HCT116 (cell line): ENCODE measurements at regions not wholly inside any gene's neighbourhood (a gene's known extent, or its start where the extent isn't known, plus 50 kb on each side); places are given as distances from the start of the nearest gene placed in this dataset.

Experiments
- EZH2 ChIP-seq: fragments of 200-600 bp; sonication (generic); IDR thresholded peaks from 2 replicates; pipeline ENCODE4 v1.6.1; 2017; ENCODE audit warnings: antibody characterized with exemption, mixed run types
- FOSL1 ChIP-seq: IDR thresholded peaks from 2 replicates; pipeline ENCODE4 v1.6.1; 2012; ENCODE audit warnings: low read depth
- JUND ChIP-seq: IDR thresholded peaks from 2 replicates; pipeline ENCODE4 v1.6.1; 2012
- POLR2A ChIP-seq: IDR thresholded peaks from 2 replicates; pipeline ENCODE4 v1.7.0; 2011; ENCODE audit warnings: borderline replicate concordance; ENCODE audit not compliant: insufficient read depth, insufficient read length; ENCODE audit errors: extremely low read depth
- SP1 ChIP-seq: IDR thresholded peaks from 2 replicates; pipeline ENCODE4 v1.6.1; 2012; ENCODE audit warnings: low read depth
- TCF7L2 ChIP-seq: IDR thresholded peaks from 2 replicates; pipeline ENCODE4 v1.7.0; 2011; ENCODE audit warnings: borderline replicate concordance, inconsistent platforms; ENCODE audit not compliant: insufficient read depth, insufficient read length; ENCODE audit errors: extremely low read depth
- ZFX ChIP-seq: fragments of 450-650 bp; IDR thresholded peaks from 2 replicates; pipeline ENCODE4 v1.6.1; 2017
- ZNF274 ChIP-seq: fragments of 200-500 bp; sonication (Bioruptor generic); IDR thresholded peaks from 2 replicates; pipeline ENCODE4 v1.6.1; 2014; ENCODE audit warnings: mild to moderate bottlenecking, low read depth, low read length, inconsistent platforms
- TF ChIP-seq, protein P1 (sequence below), 3 experiments: fragments of 200-600 bp in 1 of 3; sonication (generic) in 1 of 3; IDR thresholded peaks in 2 of 3; conservative IDR thresholded peaks in 1 of 3; 2 replicates each; pipeline ENCODE4 v1.5.1; 2012 to 2017; ENCODE audit warnings: low read depth in 2 of 3, low read length in 2 of 3, antibody characterized with exemption in 1 of 3, borderline replicate concordance in 1 of 3, control low read depth in 1 of 3, mild to moderate bottlenecking in 1 of 3, mixed read lengths in 1 of 3, mixed run types in 1 of 3, moderate library complexity in 1 of 3; ENCODE audit not compliant: insufficient read depth in 1 of 3

DNA sequence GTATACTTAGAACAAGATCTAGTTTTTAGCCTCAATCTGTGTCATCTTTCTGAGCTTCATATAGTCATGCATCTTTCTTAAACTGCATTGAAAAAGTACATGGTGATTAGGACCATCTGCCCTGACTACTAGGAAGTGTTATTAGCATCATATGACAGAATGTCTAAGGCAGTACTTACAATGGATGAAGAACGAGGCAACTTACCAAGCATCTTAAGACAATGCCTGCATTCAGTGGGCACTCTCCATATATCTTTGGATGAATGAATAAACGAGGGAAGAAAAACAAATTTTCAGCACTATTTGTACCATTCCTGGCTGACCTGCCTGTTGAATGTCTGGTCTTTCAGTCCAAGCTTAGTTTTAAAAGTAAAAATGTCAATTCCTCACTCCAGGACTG lies 185.4 kb upstream of the EPHA3 start:
- TF ChIP-seq, protein P1, sequence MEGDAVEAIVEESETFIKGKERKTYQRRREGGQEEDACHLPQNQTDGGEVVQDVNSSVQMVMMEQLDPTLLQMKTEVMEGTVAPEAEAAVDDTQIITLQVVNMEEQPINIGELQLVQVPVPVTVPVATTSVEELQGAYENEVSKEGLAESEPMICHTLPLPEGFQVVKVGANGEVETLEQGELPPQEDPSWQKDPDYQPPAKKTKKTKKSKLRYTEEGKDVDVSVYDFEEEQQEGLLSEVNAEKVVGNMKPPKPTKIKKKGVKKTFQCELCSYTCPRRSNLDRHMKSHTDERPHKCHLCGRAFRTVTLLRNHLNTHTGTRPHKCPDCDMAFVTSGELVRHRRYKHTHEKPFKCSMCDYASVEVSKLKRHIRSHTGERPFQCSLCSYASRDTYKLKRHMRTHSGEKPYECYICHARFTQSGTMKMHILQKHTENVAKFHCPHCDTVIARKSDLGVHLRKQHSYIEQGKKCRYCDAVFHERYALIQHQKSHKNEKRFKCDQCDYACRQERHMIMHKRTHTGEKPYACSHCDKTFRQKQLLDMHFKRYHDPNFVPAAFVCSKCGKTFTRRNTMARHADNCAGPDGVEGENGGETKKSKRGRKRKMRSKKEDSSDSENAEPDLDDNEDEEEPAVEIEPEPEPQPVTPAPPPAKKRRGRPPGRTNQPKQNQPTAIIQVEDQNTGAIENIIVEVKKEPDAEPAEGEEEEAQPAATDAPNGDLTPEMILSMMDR (IDR thresholded peaks at IDR 0.05 in 2 of 3, conservative IDR thresholded peaks at IDR 0.05 in 1 of 3; ENCODE audit: borderline replicate concordance in 1 of 3, insufficient read depth in 1 of 3, low read depth in 2 of 3, low read length in 2 of 3), result no peak
- no peak for TF ChIP-seq POLR2A
- no peak for TF ChIP-seq ZNF274
- no peak for TF ChIP-seq EZH2
- TF ChIP-seq FOSL1, result no peak
- TF ChIP-seq JUND, result no peak
- no peak for TF ChIP-seq TCF7L2
- no peak for TF ChIP-seq SP1
- no peak for TF ChIP-seq ZFX
